ENCODE measurements at regions not wholly inside any gene's neighbourhood (a gene's known extent, or its start where the extent isn't known, plus 50 kb on each side); places are given as distances from the start of the nearest gene placed in this dataset.

DNA sequence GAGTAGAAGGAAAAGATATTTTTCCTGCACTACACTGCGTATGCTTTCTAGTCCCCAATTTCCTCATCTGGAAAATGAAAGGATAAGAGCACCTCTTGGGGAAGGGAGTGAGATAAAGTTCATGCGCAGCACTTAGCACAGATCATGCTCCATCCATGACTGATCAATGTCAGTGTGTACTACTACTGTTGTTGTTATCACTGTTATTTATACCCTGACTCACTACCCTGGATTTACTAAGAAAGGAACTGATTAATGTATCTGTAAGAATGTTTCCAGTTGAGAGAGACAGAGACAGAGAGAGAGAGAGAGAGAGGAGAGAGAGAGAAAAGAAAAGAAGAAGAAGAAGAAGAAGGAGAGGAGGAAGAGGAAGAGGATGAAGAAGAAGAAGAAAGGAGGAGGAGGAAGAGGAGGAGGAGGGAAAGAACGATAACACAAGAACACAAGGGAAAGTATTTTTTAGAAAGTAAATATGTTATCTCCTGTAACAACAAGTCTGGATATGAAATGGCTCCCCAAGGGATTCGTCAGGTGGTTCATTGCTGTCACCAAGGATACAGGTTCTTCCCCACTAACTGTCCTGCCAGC lies 212.2 kb upstream of the PROK2 start:
- no peak for DNase-seq

DNA sequence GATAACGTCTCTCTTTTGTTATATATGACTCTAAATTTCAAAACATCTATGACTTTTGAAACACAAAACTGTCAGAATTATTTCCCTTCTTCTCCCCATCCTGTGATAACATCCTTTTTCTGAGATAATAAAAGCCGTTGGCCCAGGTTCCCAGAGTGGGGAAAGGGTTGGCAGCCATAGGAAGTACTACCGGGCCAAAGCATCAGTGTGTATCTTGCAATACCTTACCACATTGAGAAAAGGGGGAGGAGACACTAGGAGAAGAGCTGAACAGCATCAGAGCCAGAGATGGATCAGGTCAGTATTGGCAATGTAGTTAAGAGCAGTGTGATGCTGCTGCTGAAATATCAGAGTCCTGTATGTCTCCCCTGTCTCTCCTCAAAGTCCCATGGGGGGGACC lies 210.0 kb upstream of the PROK2 start:
- no peak for DNase-seq

GRCh38 chr3:71994203-71994602 lies 209.3 kb upstream of the PROK2 start:
- DNase-seq = no peak

- DNase-seq = no peak
Observed at GRCh38 chr3:71991681-71992080, 206.7 kb upstream of the PROK2 start.

- DNase-seq = no peak
Observed at GRCh38 chr3:71991046-71991445, 206.1 kb upstream of the PROK2 start.

- no peak for DNase-seq
Observed at GRCh38 chr3:71990545-71990944, 205.6 kb upstream of the PROK2 start.

- no peak for DNase-seq
Observed at GRCh38 chr3:71989165-71989564, 204.2 kb upstream of the PROK2 start.

GRCh38 chr3:71987828-71988227 lies 202.9 kb upstream of the PROK2 start:
- DNase-seq = no peak

- no peak for DNase-seq
Observed at GRCh38 chr3:71987089-71987735, 202.3 kb upstream of the PROK2 start.

- DNase-seq = no peak
Observed at GRCh38 chr3:71986606-71987005, 201.7 kb upstream of the PROK2 start.

- DNase-seq = no peak
Observed at GRCh38 chr3:71984843-71985613, 200.1 kb upstream of the PROK2 start.

- DNase-seq = no peak
Observed at GRCh38 chr3:71983694-71984093, 198.7 kb upstream of the PROK2 start.

DNA sequence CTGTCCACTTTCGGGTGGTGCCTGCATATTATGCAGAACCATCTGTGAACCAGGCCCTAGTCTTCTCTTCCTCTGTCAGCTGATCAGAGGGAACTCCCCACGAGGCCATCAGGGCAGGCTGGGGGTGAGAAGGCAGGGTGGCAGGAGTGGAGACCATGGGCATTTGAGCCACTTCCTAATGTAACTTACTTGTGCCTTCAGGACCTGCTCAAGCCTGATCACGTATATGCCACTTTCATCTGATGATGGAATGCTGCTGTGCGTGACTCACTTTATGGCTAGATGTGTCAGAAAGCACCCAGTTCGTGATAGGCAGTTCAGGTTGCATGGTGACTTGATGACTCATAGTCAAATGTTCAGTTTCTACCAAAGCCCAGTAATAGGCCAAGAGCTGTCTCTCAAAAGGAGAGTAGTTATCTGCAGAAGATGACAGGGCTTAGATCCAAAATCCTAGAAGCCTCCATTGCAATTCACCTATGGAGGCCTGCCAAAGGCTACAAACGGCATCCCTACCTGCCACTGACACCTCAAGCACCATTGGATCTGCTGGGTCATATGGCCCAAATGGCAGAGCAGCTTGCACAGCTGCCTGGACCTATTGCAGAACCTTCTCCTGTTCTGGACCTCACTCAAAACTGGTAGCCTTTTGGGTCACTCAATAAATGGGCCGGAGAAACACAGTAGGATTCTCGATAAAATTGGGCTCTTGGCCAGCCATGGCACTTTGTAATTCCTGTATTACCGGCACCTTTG lies 197.7 kb upstream of the PROK2 start:
- peak; percentile 41 for DNase-seq

- no peak for DNase-seq
Observed at GRCh38 chr3:71979175-71979574, 194.2 kb upstream of the PROK2 start.

DNA sequence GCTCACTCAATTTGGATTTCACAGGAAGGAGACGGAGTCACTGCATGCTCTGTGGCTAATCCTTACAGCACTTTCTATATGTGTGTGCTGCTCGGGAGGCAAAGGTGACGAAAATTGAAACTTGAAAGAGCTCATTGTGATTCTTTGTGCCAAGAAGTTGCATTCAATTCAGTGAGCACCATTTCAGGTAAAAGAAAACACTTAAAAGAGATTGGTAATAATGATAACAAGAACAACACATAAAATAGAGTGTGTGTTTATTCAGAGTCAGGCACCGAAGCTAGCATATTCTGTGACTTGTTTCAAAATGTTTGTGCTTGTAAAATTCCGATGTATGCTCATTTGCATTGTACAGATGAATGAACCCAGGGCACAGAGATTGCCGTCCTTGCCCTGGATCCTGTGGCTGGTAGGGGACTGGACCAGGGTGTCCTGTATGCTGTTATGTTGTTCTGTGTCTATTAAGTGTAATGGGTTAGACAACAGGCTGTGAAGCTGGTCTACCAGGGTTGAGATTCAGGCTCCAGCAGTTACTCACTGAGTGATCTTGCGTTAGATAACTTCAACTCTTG lies 193.3 kb upstream of the PROK2 start:
- DNase-seq = no peak

DNA sequence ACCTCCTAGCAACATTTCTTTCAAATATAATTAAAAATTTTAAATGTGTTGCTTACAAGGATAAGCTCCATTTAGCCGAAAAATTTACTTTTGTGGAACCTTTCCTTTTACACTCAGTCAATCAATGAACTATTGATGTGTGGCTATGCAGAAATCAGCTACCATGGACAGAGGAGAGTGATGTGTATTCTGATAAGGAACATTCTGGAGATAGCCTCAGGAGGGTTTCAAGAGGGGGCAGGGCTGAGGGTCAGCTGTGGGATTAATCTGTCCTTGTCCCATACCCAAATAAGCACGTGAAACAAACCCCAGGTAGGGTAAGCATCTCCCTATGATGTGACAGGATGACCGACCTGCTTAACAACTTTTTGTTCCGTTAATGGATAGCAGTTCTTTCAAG lies 192.6 kb upstream of the PROK2 start:
- DNase-seq = no peak

GRCh38 chr3:71975573-71975972 lies 190.6 kb upstream of the PROK2 start:
- DNase-seq = no peak

DNA sequence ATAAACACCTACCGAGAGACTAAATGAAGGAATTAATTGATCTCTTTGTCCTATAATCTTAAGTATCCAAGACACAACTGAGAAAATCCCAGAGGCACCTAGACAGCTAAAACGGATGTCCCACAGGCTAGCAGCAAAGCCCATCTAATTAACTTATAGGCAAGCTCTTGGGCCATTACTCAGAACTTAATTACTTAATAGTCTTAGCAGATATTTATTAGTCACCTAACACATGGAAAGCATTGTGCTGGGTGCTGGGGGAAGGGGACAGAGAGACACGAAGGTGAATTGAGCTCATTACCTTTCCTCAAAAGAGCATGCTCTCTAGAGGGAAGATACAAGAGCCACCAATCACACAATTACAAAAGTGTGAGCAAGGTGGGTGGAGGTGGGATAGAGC lies 189.8 kb upstream of the PROK2 start:
- no peak for DNase-seq

DNA sequence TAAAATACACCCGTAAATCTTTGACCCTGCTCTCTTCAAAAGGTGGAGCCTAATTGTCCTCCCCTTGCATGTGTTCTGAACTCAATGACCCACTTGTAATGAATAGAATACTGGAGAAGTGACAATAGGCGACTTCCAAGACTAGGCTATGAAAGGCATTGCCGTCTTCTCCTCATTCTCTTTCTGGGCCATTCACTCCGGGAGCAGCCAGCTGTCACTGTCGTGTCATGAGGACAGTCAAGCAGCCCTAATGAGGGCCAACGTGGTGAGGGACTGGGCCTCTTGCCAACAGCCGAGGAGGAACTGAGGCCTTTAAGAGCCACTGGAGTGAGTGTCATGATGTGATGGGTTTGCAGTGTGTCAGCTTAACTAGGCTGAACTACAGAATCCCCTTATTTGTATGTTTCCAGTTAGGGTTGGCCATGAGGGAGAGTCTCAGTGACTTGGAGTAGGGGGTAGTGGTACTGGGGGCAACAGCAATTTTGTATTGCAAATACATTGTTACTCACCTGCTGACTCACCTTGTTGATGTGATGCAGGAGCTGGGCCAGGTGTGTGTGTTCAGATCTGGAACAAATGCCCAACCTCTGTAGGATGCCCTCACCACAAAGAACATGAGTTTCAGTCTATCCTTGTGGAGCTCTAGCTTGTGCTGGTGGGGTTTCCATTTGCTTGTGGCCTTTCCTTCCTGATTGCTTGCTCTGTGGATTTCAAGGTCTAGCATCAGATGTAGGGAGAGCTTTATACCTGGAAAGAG lies 188.5 kb upstream of the PROK2 start:
- no peak for DNase-seq

GRCh38 chr3:71972031-71972430 lies 187.1 kb upstream of the PROK2 start:
- no peak for DNase-seq

DNA sequence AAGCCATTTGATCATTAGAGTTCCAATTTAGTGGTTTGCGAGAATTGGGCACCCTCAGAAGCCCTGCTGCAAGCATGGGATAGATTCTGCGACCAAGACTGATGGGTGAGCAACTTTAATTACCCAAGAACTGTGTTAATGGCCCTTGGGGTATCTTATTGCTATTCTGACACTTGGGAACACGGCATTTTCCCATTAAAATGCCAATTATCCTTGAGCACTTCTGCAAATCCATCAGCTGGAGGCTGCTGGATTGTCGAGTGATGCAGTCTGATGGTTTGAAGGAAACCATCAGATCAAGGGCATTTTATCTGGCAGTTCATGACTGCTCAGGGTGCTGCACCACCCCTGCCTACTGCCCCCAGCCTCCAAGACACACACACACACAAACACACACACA lies 183.6 kb upstream of the PROK2 start:
- DNase-seq = no peak

GRCh38 chr3:71966185-71966584 lies 181.2 kb upstream of the PROK2 start:
- no peak for DNase-seq

GRCh38 chr3:71964170-71964569 lies 179.2 kb upstream of the PROK2 start:
- no peak for DNase-seq

All from activated CD4-positive, CD25-positive, alpha-beta regulatory T cell treated with anti-CD3 and anti-CD28 coated beads, Interleukin-2, amount 50 U/mL, for 72 hours (primary cell).